ENCODE measurements at regions not wholly inside any gene's neighbourhood (a gene's known extent, or its start where the extent isn't known, plus 50 kb on each side); places are given as distances from the start of the nearest gene placed in this dataset.

- H3K27me3 Mint-ChIP-seq = no peaks in the 10 kb centered on the region
- no peak overlapping the region for H3K4me3 Mint-ChIP-seq
- H3K27ac Mint-ChIP-seq = no peak overlapping the region
- no peaks in the 10 kb centered on the region for H3K4me1 Mint-ChIP-seq
- H3K36me3 Mint-ChIP-seq = no peaks in the 10 kb centered on the region
- ATAC-seq = no peak
- H3K9me3 Mint-ChIP-seq = no peaks in the 10 kb centered on the region
These were observed 103.6 kb downstream of the RMI2 start for GRCh38 chr16:11448796-11449416.

GRCh38 chr16:11449716-11450115, 104.5 kb downstream of the RMI2 start:
- Mint-ChIP-seq H3K27ac (no peak overlapping the region), H3K9me3 (peaks cover 3% of the 10 kb centered on the region), H3K36me3 (peaks cover 7% of the 10 kb centered on the region), H3K27me3 (no peaks in the 10 kb centered on the region), H3K4me3 (no peak overlapping the region), H3K4me1 (no peaks in the 10 kb centered on the region)
- ATAC-seq = no peak

GRCh38 chr16:11450136-11450535, 104.9 kb downstream of the RMI2 start:
- peaks cover 10% of the 10 kb centered on the region for H3K36me3 Mint-ChIP-seq
- H3K9me3 Mint-ChIP-seq = peaks cover 3% of the 10 kb centered on the region
- no peak overlapping the region for H3K4me3 Mint-ChIP-seq
- H3K27me3 Mint-ChIP-seq = no peaks in the 10 kb centered on the region
- no peaks in the 10 kb centered on the region for H3K4me1 Mint-ChIP-seq
- H3K27ac Mint-ChIP-seq = no peak overlapping the region
- ATAC-seq = no peak

GRCh38 chr16:11452298-11452697, 107.0 kb downstream of the RMI2 start:
- Mint-ChIP-seq H3K36me3 (peaks cover 10% of the 10 kb centered on the region), H3K4me1 (no peaks in the 10 kb centered on the region), H3K27ac (no peak overlapping the region), H3K9me3 (peaks cover 3% of the 10 kb centered on the region), H3K4me3 (no peak overlapping the region), H3K27me3 (no peaks in the 10 kb centered on the region)
- ATAC-seq = no peak

- no peaks in the 10 kb centered on the region for H3K4me1 Mint-ChIP-seq
- no peak overlapping the region for H3K27ac Mint-ChIP-seq
- H3K36me3 Mint-ChIP-seq = peaks cover 10% of the 10 kb centered on the region
These were observed 107.6 kb downstream of the RMI2 start for GRCh38 chr16:11452746-11453389.

GRCh38 chr16:11456741-11457140, 111.5 kb downstream of the RMI2 start:
- peaks cover 3% of the 10 kb centered on the region for H3K9me3 Mint-ChIP-seq
- H3K36me3 Mint-ChIP-seq = peaks cover 10% of the 10 kb centered on the region
- no peak for ATAC-seq
- H3K27ac Mint-ChIP-seq = no peak overlapping the region
- no peak overlapping the region for H3K4me3 Mint-ChIP-seq
- H3K27me3 Mint-ChIP-seq = no peaks in the 10 kb centered on the region
- H3K4me1 Mint-ChIP-seq = no peaks in the 10 kb centered on the region

More at GRCh38 chr16:11452746-11453389, 107.6 kb downstream of the RMI2 start:
- Mint-ChIP-seq H3K9me3 (peaks cover 3% of the 10 kb centered on the region), H3K4me3 (no peak overlapping the region), H3K27me3 (no peaks in the 10 kb centered on the region)
- ATAC-seq = no peak

- H3K4me1 Mint-ChIP-seq = no peaks in the 10 kb centered on the region
- ATAC-seq = no peak
- no peak overlapping the region for H3K4me3 Mint-ChIP-seq
- H3K27ac Mint-ChIP-seq = no peak overlapping the region
- peaks cover 2% of the 10 kb centered on the region for H3K36me3 Mint-ChIP-seq
- no peaks in the 10 kb centered on the region for H3K27me3 Mint-ChIP-seq
- peaks cover under 1% of the 10 kb centered on the region for H3K9me3 Mint-ChIP-seq
These were observed 114.5 kb downstream of the RMI2 start for GRCh38 chr16:11459722-11460121.

- H3K36me3 Mint-ChIP-seq = no peaks in the 10 kb centered on the region
- no peaks in the 10 kb centered on the region for H3K9me3 Mint-ChIP-seq
- no peak for ATAC-seq
These were observed 115.7 kb downstream of the RMI2 start for GRCh38 chr16:11460820-11461594.

GRCh38 chr16:11461595-11461990, 116.3 kb downstream of the RMI2 start:
- Mint-ChIP-seq H3K36me3 (no peaks in the 10 kb centered on the region), H3K9me3 (no peaks in the 10 kb centered on the region), H3K4me3 (no peak overlapping the region), H3K27me3 (no peaks in the 10 kb centered on the region), H3K4me1 (no peaks in the 10 kb centered on the region), H3K27ac (no peak overlapping the region)
- no peak for ATAC-seq

More at GRCh38 chr16:11460820-11461594, 115.7 kb downstream of the RMI2 start:
- no peak overlapping the region for H3K27ac Mint-ChIP-seq
- H3K27me3 Mint-ChIP-seq = no peaks in the 10 kb centered on the region
- H3K4me1 Mint-ChIP-seq = no peaks in the 10 kb centered on the region
- no peak overlapping the region for H3K4me3 Mint-ChIP-seq

GRCh38 chr16:11462036-11462435, 116.8 kb downstream of the RMI2 start:
- Mint-ChIP-seq H3K36me3 (no peaks in the 10 kb centered on the region), H3K9me3 (no peaks in the 10 kb centered on the region), H3K4me1 (no peaks in the 10 kb centered on the region), H3K27me3 (no peaks in the 10 kb centered on the region), H3K4me3 (no peak overlapping the region), H3K27ac (no peak overlapping the region)
- ATAC-seq = no peak

- ATAC-seq = no peak
- H3K9me3 Mint-ChIP-seq = no peaks in the 10 kb centered on the region
- no peaks in the 10 kb centered on the region for H3K4me1 Mint-ChIP-seq
- no peak overlapping the region for H3K27ac Mint-ChIP-seq
- H3K36me3 Mint-ChIP-seq = no peaks in the 10 kb centered on the region
- H3K4me3 Mint-ChIP-seq = no peak overlapping the region
- H3K27me3 Mint-ChIP-seq = no peaks in the 10 kb centered on the region
These were observed 117.6 kb downstream of the RMI2 start for GRCh38 chr16:11462861-11463260.

GRCh38 chr16:11464241-11464640, 119.0 kb downstream of the RMI2 start:
- no peak for ATAC-seq
- H3K4me3 Mint-ChIP-seq = no peak overlapping the region
- H3K4me1 Mint-ChIP-seq = no peaks in the 10 kb centered on the region
- H3K27me3 Mint-ChIP-seq = no peaks in the 10 kb centered on the region
- no peaks in the 10 kb centered on the region for H3K36me3 Mint-ChIP-seq
- no peak overlapping the region for H3K27ac Mint-ChIP-seq
- no peaks in the 10 kb centered on the region for H3K9me3 Mint-ChIP-seq

- H3K27me3 Mint-ChIP-seq = no peaks in the 10 kb centered on the region
- H3K27ac Mint-ChIP-seq = no peak overlapping the region
- no peaks in the 10 kb centered on the region for H3K4me1 Mint-ChIP-seq
- H3K9me3 Mint-ChIP-seq = no peaks in the 10 kb centered on the region
- ATAC-seq = no peak
- H3K36me3 Mint-ChIP-seq = no peaks in the 10 kb centered on the region
- no peak overlapping the region for H3K4me3 Mint-ChIP-seq
These were observed 120.4 kb downstream of the RMI2 start for GRCh38 chr16:11465675-11466074.

- Mint-ChIP-seq H3K4me3 (no peak overlapping the region), H3K4me1 (no peaks in the 10 kb centered on the region), H3K27me3 (no peaks in the 10 kb centered on the region), H3K36me3 (no peaks in the 10 kb centered on the region), H3K27ac (no peak overlapping the region), H3K9me3 (no peaks in the 10 kb centered on the region)
- no peak for ATAC-seq
These were observed 115.9 kb downstream of the LITAF start for GRCh38 chr16:11470676-11471415.

GRCh38 chr16:11471548-11471947, 115.2 kb downstream of the LITAF start:
- Mint-ChIP-seq H3K36me3 (no peaks in the 10 kb centered on the region), H3K4me1 (no peaks in the 10 kb centered on the region), H3K27ac (no peak overlapping the region), H3K9me3 (no peaks in the 10 kb centered on the region), H3K4me3 (no peak overlapping the region), H3K27me3 (no peaks in the 10 kb centered on the region)
- no peak for ATAC-seq
